ENCODE measurements at regions not wholly inside any gene's neighbourhood (a gene's known extent, or its start where the extent isn't known, plus 50 kb on each side); places are given as distances from the start of the nearest gene placed in this dataset.

- no peak for DNase-seq
These were observed 289.2 kb upstream of the DMRT1 start for GRCh38 chr9:551986-552929.

- no peak for DNase-seq
These were observed 286.0 kb upstream of the DMRT1 start for GRCh38 chr9:555493-555892.

GRCh38 chr9:556199-556598 is 285.3 kb upstream of the DMRT1 start:
- no peak for DNase-seq

- no peak for DNase-seq
These were observed 284.8 kb upstream of the DMRT1 start for GRCh38 chr9:556675-557074.

GRCh38 chr9:557601-558201 is 283.8 kb upstream of the DMRT1 start:
- DNase-seq = no peak

GRCh38 chr9:561427-561826 is 280.1 kb upstream of the DMRT1 start:
- DNase-seq = no peak

GRCh38 chr9:563200-563599 is 278.3 kb upstream of the DMRT1 start:
- no peak for DNase-seq

GRCh38 chr9:565528-565927 is 276.0 kb upstream of the DMRT1 start:
- no peak for DNase-seq

GRCh38 chr9:567128-567746 is 274.3 kb upstream of the DMRT1 start:
- no peak for DNase-seq

- DNase-seq = no peak
These were observed 273.7 kb upstream of the DMRT1 start for GRCh38 chr9:567747-568305.

- DNase-seq = no peak
These were observed 272.2 kb upstream of the DMRT1 start for GRCh38 chr9:569296-569695.

- no peak for DNase-seq
These were observed 271.3 kb upstream of the DMRT1 start for GRCh38 chr9:570187-570586.

GRCh38 chr9:571066-571465 is 270.4 kb upstream of the DMRT1 start:
- DNase-seq = no peak

GRCh38 chr9:571741-572140 is 269.8 kb upstream of the DMRT1 start:
- no peak for DNase-seq

GRCh38 chr9:573691-574410 is 267.6 kb upstream of the DMRT1 start:
- no peak for DNase-seq

GRCh38 chr9:575139-575538 is 266.4 kb upstream of the DMRT1 start:
- DNase-seq = no peak

GRCh38 chr9:580652-581342 is 260.7 kb upstream of the DMRT1 start:
- DNase-seq = no peak

- no peak for DNase-seq
These were observed 259.6 kb upstream of the DMRT1 start for GRCh38 chr9:581673-582497.

GRCh38 chr9:582775-583174 is 258.7 kb upstream of the DMRT1 start:
- no peak for DNase-seq

GRCh38 chr9:587527-587926 is 254.0 kb upstream of the DMRT1 start:
- DNase-seq = no peak

- DNase-seq = no peak
These were observed 252.5 kb upstream of the DMRT1 start for GRCh38 chr9:588981-589380.
